CD14-positive monocyte (primary cell): ENCODE measurements at regions not wholly inside any gene's neighbourhood (a gene's known extent, or its start where the extent isn't known, plus 50 kb on each side); places are given as distances from the start of the nearest gene placed in this dataset.
"Not testable (repeated sequence)": the region's sequence is repeated elsewhere in the genome, so short reads cannot be mapped to it uniquely, and the experiment has no call there.

Experiments
- DNase-seq, 3 donors: peaks; one replicate each; pipeline ENCODE4 v3.0.0-alpha.2; 2011 to 2022
- H2AFZ ChIP-seq: 2 replicates; pipeline ENCODE4 v1.6.0; 2012; ENCODE audit warnings: mild to moderate bottlenecking, low read depth, low read length, inconsistent platforms; ENCODE audit not compliant: insufficient read depth, poor library complexity, severe bottlenecking
- H3K27ac ChIP-seq, 2 donors: 1 replicate in 1 of 2; 2 replicates in 1 of 2; pipeline ENCODE4 v1.5.1; 2012 to 2013; ENCODE audit warnings: low read length in 2 of 2, control low read depth in 1 of 2, inconsistent platforms in 1 of 2, low read depth in 1 of 2, mild to moderate bottlenecking in 1 of 2
- H3K27me3 ChIP-seq, 2 donors: one replicate each; pipeline versions ENCODE4 v1.6.0 to v1.6.1; 2011 to 2013; ENCODE audit warnings: low read length in 2 of 2; ENCODE audit not compliant: control insufficient read depth in 2 of 2, insufficient read depth in 2 of 2
- H3K36me3 ChIP-seq, 2 donors: replicated peaks in 1 of 2; 1 replicate in 1 of 2; 2 replicates in 1 of 2; pipeline versions ENCODE4 v1.5.1 to v1.6.1; 2012 to 2013; ENCODE audit warnings: low read length in 2 of 2, control low read depth in 1 of 2, inconsistent platforms in 1 of 2, mild to moderate bottlenecking in 1 of 2; ENCODE audit not compliant: insufficient read depth in 2 of 2, control insufficient read depth in 1 of 2
- H3K4me1 ChIP-seq, 2 donors: 1 replicate in 1 of 2; 2 replicates in 1 of 2; pipeline versions ENCODE4 v1.5.1 to v1.6.1; 2012 to 2013; ENCODE audit warnings: low read length in 2 of 2, control low read depth in 1 of 2, inconsistent platforms in 1 of 2, mild to moderate bottlenecking in 1 of 2, moderate library complexity in 1 of 2; ENCODE audit not compliant: insufficient read depth in 2 of 2, control insufficient read depth in 1 of 2
- H3K4me2 ChIP-seq: replicated peaks from 2 replicates; pipeline ENCODE3; 2012; ENCODE audit warnings: low read length, moderate library complexity, mild to moderate bottlenecking; ENCODE audit not compliant: poor library complexity, severe bottlenecking; ENCODE audit errors: extremely low read depth
- H3K4me3 ChIP-seq, 3 experiments: fragments of 200-600 bp in 1 of 3; sonication (generic) in 1 of 3; replicated peaks in 1 of 3; 1 replicate in 2 of 3; 2 replicates in 1 of 3; pipeline ENCODE4 v1.5.1; 2011 to 2013; ENCODE audit warnings: low read length in 3 of 3, mild to moderate bottlenecking in 3 of 3, control low read depth in 2 of 3, low read depth in 2 of 3, inconsistent platforms in 1 of 3, moderate library complexity in 1 of 3
- H3K79me2 ChIP-seq: 2 replicates; pipeline ENCODE4 v1.6.0; 2012; ENCODE audit warnings: mild to moderate bottlenecking, control low read depth, inconsistent platforms, low read length, moderate library complexity; ENCODE audit not compliant: insufficient read depth
- H3K9ac ChIP-seq: 2 replicates; pipeline ENCODE4 v1.6.0; 2017; ENCODE audit warnings: low read length, mild to moderate bottlenecking; ENCODE audit not compliant: insufficient read depth, poor library complexity, severe bottlenecking
- H3K9me3 ChIP-seq, 2 donors: replicated peaks in 1 of 2; 1 replicate in 1 of 2; 2 replicates in 1 of 2; pipeline versions ENCODE4 v1.5.1 to v1.6.1; 2012 to 2013; ENCODE audit warnings: low read length in 2 of 2, control low read depth in 1 of 2; ENCODE audit not compliant: control insufficient read depth in 1 of 2, insufficient read depth in 1 of 2
- H4K20me1 ChIP-seq: 2 replicates; pipeline ENCODE4 v1.6.0; 2012; ENCODE audit warnings: mild to moderate bottlenecking, low read length, control low read depth, moderate library complexity; ENCODE audit not compliant: insufficient read depth
- H3K27ac Mint-ChIP-seq, 7 donors: one replicate each; pipeline ENCODE4 v1.8.0; 2020; ENCODE audit warnings: mild to moderate bottlenecking in 7 of 7, mixed read lengths in 7 of 7, moderate library complexity in 6 of 7, inconsistent platforms in 2 of 7
- H3K27me3 Mint-ChIP-seq, 3 donors: one replicate each; pipeline ENCODE4 v1.8.0; 2021 to 2022; ENCODE audit warnings: low read depth in 3 of 3, mild to moderate bottlenecking in 3 of 3, mixed read lengths in 3 of 3, moderate library complexity in 3 of 3, inconsistent platforms in 1 of 3
- H3K36me3 Mint-ChIP-seq, 2 donors: one replicate each; pipeline ENCODE4 v1.8.0; 2020; ENCODE audit warnings: mixed read lengths in 2 of 2, inconsistent platforms in 1 of 2, mild to moderate bottlenecking in 1 of 2
- H3K4me1 Mint-ChIP-seq: one replicate; pipeline ENCODE4 v1.8.0; 2020; ENCODE audit warnings: mild to moderate bottlenecking, mixed read lengths
- H3K4me3 Mint-ChIP-seq, 2 donors: one replicate each; pipeline ENCODE4 v1.8.0; 2020; ENCODE audit warnings: mild to moderate bottlenecking in 2 of 2, mixed read lengths in 2 of 2, moderate library complexity in 1 of 2
- H3K9me3 Mint-ChIP-seq, 7 donors: one replicate each; pipeline ENCODE4 v1.8.0; 2020 to 2022; ENCODE audit warnings: mixed read lengths in 7 of 7, mild to moderate bottlenecking in 6 of 7, moderate library complexity in 6 of 7, inconsistent platforms in 2 of 7
- WGBS: methylation state at CpG from one replicate; pipeline ENCODE4 v1.1.5; 2013; ENCODE audit warnings: missing lambda C conversion rate; ENCODE audit not compliant: insufficient coverage; 5-methylcytosine and 5-hydroxymethylcytosine counted together
- intact Hi-C, 2 donors: fragments of 100-400 bp; cut with micrococcal nuclease; formaldehyde crosslinking; loops; one replicate each; pipeline versions ENCODE4 v1.15.0 to v1.15.1; 2023

DNA sequence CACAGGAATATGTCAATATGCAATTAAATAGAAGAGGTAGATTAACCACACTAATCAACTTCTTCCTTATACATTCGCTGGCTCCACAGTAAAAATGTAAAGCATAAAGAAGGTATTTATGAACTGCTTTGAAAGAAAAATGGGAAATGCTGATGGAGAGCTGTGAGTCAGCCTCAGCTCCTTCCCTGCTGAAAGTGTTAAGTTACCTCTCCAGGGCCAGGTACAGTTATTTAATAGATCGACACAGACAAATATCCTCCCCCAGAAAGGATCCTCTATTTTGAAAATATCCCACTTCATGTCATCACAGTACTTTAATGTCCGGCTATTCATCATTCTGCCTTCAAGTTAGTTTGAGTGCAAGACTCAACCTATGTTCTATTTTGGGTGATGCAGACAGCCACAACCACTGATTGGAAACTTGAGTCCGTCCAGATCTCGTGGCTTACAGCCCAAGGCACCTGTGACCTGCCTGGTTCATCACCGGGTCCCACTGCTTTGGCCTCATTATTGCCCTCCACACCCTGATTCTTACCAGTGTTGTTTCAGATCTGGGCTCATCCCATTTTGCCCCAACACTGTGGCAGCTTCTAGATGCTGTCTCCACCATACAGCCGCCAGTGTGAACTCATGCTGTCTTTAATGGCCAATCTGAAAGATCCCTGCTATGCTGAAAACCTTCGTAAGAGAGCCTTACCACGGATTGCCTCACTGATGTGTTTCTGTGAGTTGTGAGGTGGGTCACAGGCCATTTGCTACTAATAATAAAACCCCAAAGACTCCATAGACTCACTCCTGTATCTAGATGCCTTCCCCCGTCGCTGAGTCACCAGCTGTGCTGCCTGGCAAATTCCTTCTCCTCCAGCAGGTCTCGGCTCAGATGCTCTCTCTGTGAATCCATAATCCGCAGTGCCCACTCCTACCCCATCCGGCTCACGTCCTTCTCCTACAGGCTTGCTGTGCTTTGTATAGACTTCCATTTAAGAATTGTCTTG is 56.2 kb upstream of the DDAH1 start:
- H3K9ac ChIP-seq, H3K79me2 ChIP-seq, H3K27ac Mint-ChIP-seq, H3K4me1 Mint-ChIP-seq, intact Hi-C loops, H3K9me3 ChIP-seq, H3K36me3 ChIP-seq, H3K4me1 ChIP-seq, H3K4me2 ChIP-seq, H3K27me3 Mint-ChIP-seq, H2AFZ ChIP-seq, H3K27ac ChIP-seq, H3K9me3 Mint-ChIP-seq, H3K27me3 ChIP-seq, DNase-seq, H3K36me3 Mint-ChIP-seq, H3K4me3 ChIP-seq, H3K4me3 Mint-ChIP-seq, H4K20me1 ChIP-seq: not testable (repeated sequence)
- WGBS: 83% methylated on average over 4 of the region's 15 CpGs

DNA sequence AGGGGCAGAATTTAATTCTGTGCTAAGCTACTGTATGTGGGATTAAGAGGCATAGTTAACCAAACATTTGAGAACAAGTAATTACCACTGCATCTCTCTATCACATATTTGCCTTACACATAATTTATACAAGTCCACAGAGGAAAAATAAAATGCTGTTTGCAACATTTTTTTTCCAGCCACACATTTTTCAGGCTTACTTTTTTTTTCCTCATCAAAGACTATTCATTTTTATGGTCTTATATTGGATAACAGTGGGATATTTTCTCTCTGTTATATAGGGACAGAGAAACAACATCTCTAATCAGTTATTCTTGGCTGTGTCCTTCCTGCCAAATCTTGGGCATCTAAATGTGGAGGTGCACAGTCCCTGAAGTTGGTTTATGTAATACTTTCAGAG is 57.5 kb upstream of the DDAH1 start:
- H3K79me2 ChIP-seq, H3K27me3 Mint-ChIP-seq, H3K4me1 ChIP-seq, H3K27me3 ChIP-seq, H4K20me1 ChIP-seq, H3K9me3 Mint-ChIP-seq, H3K27ac Mint-ChIP-seq, H3K27ac ChIP-seq, intact Hi-C loops, H3K4me3 Mint-ChIP-seq, H3K9me3 ChIP-seq, H3K4me2 ChIP-seq, H3K4me1 Mint-ChIP-seq, H3K36me3 ChIP-seq, H3K4me3 ChIP-seq, H2AFZ ChIP-seq, H3K36me3 Mint-ChIP-seq, H3K9ac ChIP-seq, DNase-seq: not testable (repeated sequence)

GRCh38 chr1:85523061-85523460 is 57.5 kb upstream of the CCN1 start:
- H3K4me1 Mint-ChIP-seq, H3K4me3 Mint-ChIP-seq, intact Hi-C loops, H3K9me3 ChIP-seq, H3K4me1 ChIP-seq, H3K79me2 ChIP-seq, DNase-seq, H2AFZ ChIP-seq, H3K27me3 ChIP-seq, H3K27me3 Mint-ChIP-seq, H3K4me2 ChIP-seq, H4K20me1 ChIP-seq, H3K27ac ChIP-seq, H3K9me3 Mint-ChIP-seq, H3K36me3 Mint-ChIP-seq, H3K4me3 ChIP-seq, H3K36me3 ChIP-seq, H3K9ac ChIP-seq: not testable (repeated sequence)
- WGBS: 88% methylated on average over 1 of the region's 4 CpGs
- H3K27ac Mint-ChIP-seq: peak overlapping the region in 1 of 7 donors; percentile 31

DNA sequence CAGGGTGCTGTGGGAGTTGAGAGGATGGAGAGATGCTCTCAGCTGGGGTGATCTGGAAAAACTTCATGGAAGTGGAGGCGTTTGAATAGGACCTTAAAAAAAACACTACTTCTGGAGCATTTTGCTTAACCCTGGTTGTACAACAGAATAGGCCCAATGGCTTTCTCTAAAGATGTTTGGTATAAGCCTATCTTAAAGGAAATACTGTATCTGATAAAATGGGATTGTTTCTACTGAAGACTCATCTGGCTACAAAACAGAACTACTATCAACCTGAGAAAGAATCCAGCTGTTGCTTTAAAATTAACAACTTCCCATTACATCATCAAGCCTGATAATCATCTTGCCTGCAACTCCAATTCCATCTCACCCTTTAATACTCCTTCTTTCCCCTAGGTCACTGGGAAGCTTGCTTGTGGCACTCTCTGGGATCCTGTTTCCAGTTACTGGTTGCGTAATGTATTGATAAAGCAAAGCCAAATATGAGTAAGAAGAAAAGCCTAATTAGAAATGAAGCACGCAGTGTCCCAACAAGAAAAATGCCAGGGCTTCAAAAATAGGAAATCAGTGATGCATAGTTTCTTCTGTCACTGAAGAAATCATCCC is 56.2 kb upstream of the CCN1 start:
- H2AFZ ChIP-seq, DNase-seq, H3K4me1 ChIP-seq, H3K36me3 Mint-ChIP-seq, H3K27me3 ChIP-seq, H3K4me3 ChIP-seq, H3K27me3 Mint-ChIP-seq, intact Hi-C loops, H3K9me3 Mint-ChIP-seq, H3K27ac ChIP-seq, H3K4me1 Mint-ChIP-seq, H3K9ac ChIP-seq, H3K36me3 ChIP-seq, H4K20me1 ChIP-seq, H3K27ac Mint-ChIP-seq, H3K9me3 ChIP-seq, H3K4me2 ChIP-seq, H3K79me2 ChIP-seq: not testable (repeated sequence)
- WGBS: no CpG with 5 or more reads among the region's 3 CpGs
- peak overlapping the region in 1 of 2 donors; percentile 10 for H3K4me3 Mint-ChIP-seq
